CD14-positive monocyte (primary cell): ENCODE measurements at regions not wholly inside any gene's neighbourhood (a gene's known extent, or its start where the extent isn't known, plus 50 kb on each side); places are given as distances from the start of the nearest gene placed in this dataset.

ENCODE experiments used
- DNase-seq, 3 donors: peaks; one replicate each; pipeline ENCODE4 v3.0.0-alpha.2; 2011 to 2022
- H2AFZ ChIP-seq: 2 replicates; pipeline ENCODE4 v1.6.0; 2012; ENCODE audit warnings: mild to moderate bottlenecking, low read depth, low read length, inconsistent platforms; ENCODE audit not compliant: insufficient read depth, poor library complexity, severe bottlenecking
- H3K27ac ChIP-seq, 2 donors: 1 replicate in 1 of 2; 2 replicates in 1 of 2; pipeline ENCODE4 v1.5.1; 2012 to 2013; ENCODE audit warnings: low read length in 2 of 2, control low read depth in 1 of 2, inconsistent platforms in 1 of 2, low read depth in 1 of 2, mild to moderate bottlenecking in 1 of 2
- H3K27me3 ChIP-seq, 2 donors: one replicate each; pipeline versions ENCODE4 v1.6.0 to v1.6.1; 2011 to 2013; ENCODE audit warnings: low read length in 2 of 2; ENCODE audit not compliant: control insufficient read depth in 2 of 2, insufficient read depth in 2 of 2
- H3K36me3 ChIP-seq, 2 donors: replicated peaks in 1 of 2; 1 replicate in 1 of 2; 2 replicates in 1 of 2; pipeline versions ENCODE4 v1.5.1 to v1.6.1; 2012 to 2013; ENCODE audit warnings: low read length in 2 of 2, control low read depth in 1 of 2, inconsistent platforms in 1 of 2, mild to moderate bottlenecking in 1 of 2; ENCODE audit not compliant: insufficient read depth in 2 of 2, control insufficient read depth in 1 of 2
- H3K4me1 ChIP-seq, 2 donors: 1 replicate in 1 of 2; 2 replicates in 1 of 2; pipeline versions ENCODE4 v1.5.1 to v1.6.1; 2012 to 2013; ENCODE audit warnings: low read length in 2 of 2, control low read depth in 1 of 2, inconsistent platforms in 1 of 2, mild to moderate bottlenecking in 1 of 2, moderate library complexity in 1 of 2; ENCODE audit not compliant: insufficient read depth in 2 of 2, control insufficient read depth in 1 of 2
- H3K4me2 ChIP-seq: replicated peaks from 2 replicates; pipeline ENCODE3; 2012; ENCODE audit warnings: low read length, moderate library complexity, mild to moderate bottlenecking; ENCODE audit not compliant: poor library complexity, severe bottlenecking; ENCODE audit errors: extremely low read depth
- H3K4me3 ChIP-seq, 3 experiments: fragments of 200-600 bp in 1 of 3; sonication (generic) in 1 of 3; replicated peaks in 1 of 3; 1 replicate in 2 of 3; 2 replicates in 1 of 3; pipeline ENCODE4 v1.5.1; 2011 to 2013; ENCODE audit warnings: low read length in 3 of 3, mild to moderate bottlenecking in 3 of 3, control low read depth in 2 of 3, low read depth in 2 of 3, inconsistent platforms in 1 of 3, moderate library complexity in 1 of 3
- H3K79me2 ChIP-seq: 2 replicates; pipeline ENCODE4 v1.6.0; 2012; ENCODE audit warnings: mild to moderate bottlenecking, control low read depth, inconsistent platforms, low read length, moderate library complexity; ENCODE audit not compliant: insufficient read depth
- H3K9ac ChIP-seq: 2 replicates; pipeline ENCODE4 v1.6.0; 2017; ENCODE audit warnings: low read length, mild to moderate bottlenecking; ENCODE audit not compliant: insufficient read depth, poor library complexity, severe bottlenecking
- H3K9me3 ChIP-seq, 2 donors: replicated peaks in 1 of 2; 1 replicate in 1 of 2; 2 replicates in 1 of 2; pipeline versions ENCODE4 v1.5.1 to v1.6.1; 2012 to 2013; ENCODE audit warnings: low read length in 2 of 2, control low read depth in 1 of 2; ENCODE audit not compliant: control insufficient read depth in 1 of 2, insufficient read depth in 1 of 2
- H4K20me1 ChIP-seq: 2 replicates; pipeline ENCODE4 v1.6.0; 2012; ENCODE audit warnings: mild to moderate bottlenecking, low read length, control low read depth, moderate library complexity; ENCODE audit not compliant: insufficient read depth
- H3K27ac Mint-ChIP-seq, 7 donors: one replicate each; pipeline ENCODE4 v1.8.0; 2020; ENCODE audit warnings: mild to moderate bottlenecking in 7 of 7, mixed read lengths in 7 of 7, moderate library complexity in 6 of 7, inconsistent platforms in 2 of 7
- H3K27me3 Mint-ChIP-seq, 3 donors: one replicate each; pipeline ENCODE4 v1.8.0; 2021 to 2022; ENCODE audit warnings: low read depth in 3 of 3, mild to moderate bottlenecking in 3 of 3, mixed read lengths in 3 of 3, moderate library complexity in 3 of 3, inconsistent platforms in 1 of 3
- H3K36me3 Mint-ChIP-seq, 2 donors: one replicate each; pipeline ENCODE4 v1.8.0; 2020; ENCODE audit warnings: mixed read lengths in 2 of 2, inconsistent platforms in 1 of 2, mild to moderate bottlenecking in 1 of 2
- H3K4me1 Mint-ChIP-seq: one replicate; pipeline ENCODE4 v1.8.0; 2020; ENCODE audit warnings: mild to moderate bottlenecking, mixed read lengths
- H3K4me3 Mint-ChIP-seq, 2 donors: one replicate each; pipeline ENCODE4 v1.8.0; 2020; ENCODE audit warnings: mild to moderate bottlenecking in 2 of 2, mixed read lengths in 2 of 2, moderate library complexity in 1 of 2
- H3K9me3 Mint-ChIP-seq, 7 donors: one replicate each; pipeline ENCODE4 v1.8.0; 2020 to 2022; ENCODE audit warnings: mixed read lengths in 7 of 7, mild to moderate bottlenecking in 6 of 7, moderate library complexity in 6 of 7, inconsistent platforms in 2 of 7
- WGBS: methylation state at CpG from one replicate; pipeline ENCODE4 v1.1.5; 2013; ENCODE audit warnings: missing lambda C conversion rate; ENCODE audit not compliant: insufficient coverage; 5-methylcytosine and 5-hydroxymethylcytosine counted together
- intact Hi-C, 2 donors: fragments of 100-400 bp; cut with micrococcal nuclease; formaldehyde crosslinking; loops; one replicate each; pipeline versions ENCODE4 v1.15.0 to v1.15.1; 2023
- TF ChIP-seq, protein P1 (sequence below): fragments of 200-600 bp; IDR thresholded peaks from one replicate; pipeline ENCODE4 v1.8.0; 2022; ENCODE audit warnings: antibody characterized with exemption, mild to moderate bottlenecking

GRCh38 chr12:4978737-4979136 is 64.9 kb upstream of the KCNA5 start:
- no peaks in the 10 kb centered on the region for H3K9me3 ChIP-seq
- H3K4me1 Mint-ChIP-seq, result no peaks in the 10 kb centered on the region
- DNase-seq, result no peak
- H3K9ac ChIP-seq, result no peak overlapping the region
- no peaks in the 10 kb centered on the region for H3K79me2 ChIP-seq
- WGBS, result 36% methylated on average over 5 of the region's 6 CpGs
- H4K20me1 ChIP-seq, result no peaks in the 10 kb centered on the region
- no peak overlapping the region for H3K4me3 ChIP-seq
- no peak overlapping the region for H3K4me3 Mint-ChIP-seq
- no peak overlapping the region for H3K4me2 ChIP-seq
- H3K9me3 Mint-ChIP-seq, result no peaks in the 10 kb centered on the region
- no peaks in the 10 kb centered on the region for H3K27me3 ChIP-seq
- no peaks in the 10 kb centered on the region for H3K4me1 ChIP-seq
- H3K36me3 ChIP-seq, result no peaks in the 10 kb centered on the region
- TF ChIP-seq, protein P1, sequence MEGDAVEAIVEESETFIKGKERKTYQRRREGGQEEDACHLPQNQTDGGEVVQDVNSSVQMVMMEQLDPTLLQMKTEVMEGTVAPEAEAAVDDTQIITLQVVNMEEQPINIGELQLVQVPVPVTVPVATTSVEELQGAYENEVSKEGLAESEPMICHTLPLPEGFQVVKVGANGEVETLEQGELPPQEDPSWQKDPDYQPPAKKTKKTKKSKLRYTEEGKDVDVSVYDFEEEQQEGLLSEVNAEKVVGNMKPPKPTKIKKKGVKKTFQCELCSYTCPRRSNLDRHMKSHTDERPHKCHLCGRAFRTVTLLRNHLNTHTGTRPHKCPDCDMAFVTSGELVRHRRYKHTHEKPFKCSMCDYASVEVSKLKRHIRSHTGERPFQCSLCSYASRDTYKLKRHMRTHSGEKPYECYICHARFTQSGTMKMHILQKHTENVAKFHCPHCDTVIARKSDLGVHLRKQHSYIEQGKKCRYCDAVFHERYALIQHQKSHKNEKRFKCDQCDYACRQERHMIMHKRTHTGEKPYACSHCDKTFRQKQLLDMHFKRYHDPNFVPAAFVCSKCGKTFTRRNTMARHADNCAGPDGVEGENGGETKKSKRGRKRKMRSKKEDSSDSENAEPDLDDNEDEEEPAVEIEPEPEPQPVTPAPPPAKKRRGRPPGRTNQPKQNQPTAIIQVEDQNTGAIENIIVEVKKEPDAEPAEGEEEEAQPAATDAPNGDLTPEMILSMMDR, result no peak
- H2AFZ ChIP-seq, result no peak overlapping the region
- H3K27ac Mint-ChIP-seq, result no peak overlapping the region
- intact Hi-C loops, result no loop called here
- H3K36me3 Mint-ChIP-seq, result no peaks in the 10 kb centered on the region
- H3K27ac ChIP-seq, result no peak overlapping the region
- H3K27me3 Mint-ChIP-seq, result peaks cover 11 to 13% (median 12%) of the 10 kb centered on the region in 3 donors

- Histone ChIP-seq H3K27me3 (no peaks in the 10 kb centered on the region), H3K4me3 (no peak overlapping the region), H3K27ac (no peak overlapping the region), H3K79me2 (no peaks in the 10 kb centered on the region), H3K9me3 (no peaks in the 10 kb centered on the region), H3K4me2 (no peak overlapping the region), H3K4me1 (no peaks in the 10 kb centered on the region), H4K20me1 (no peaks in the 10 kb centered on the region), H3K36me3 (no peaks in the 10 kb centered on the region), H3K9ac (no peak overlapping the region), H2AFZ (no peak overlapping the region)
- Mint-ChIP-seq H3K4me1 (no peaks in the 10 kb centered on the region), H3K27ac (no peak overlapping the region), H3K27me3 (peaks cover 11 to 12% (median 11%) of the 10 kb centered on the region in 3 donors), H3K4me3 (no peak overlapping the region), H3K9me3 (no peaks in the 10 kb centered on the region), H3K36me3 (no peaks in the 10 kb centered on the region)
- no peak for DNase-seq
- intact Hi-C loops, result no loop called here
- TF ChIP-seq, protein P1, result no peak
Measured at GRCh38 chr12:4979737-4980136, 63.9 kb upstream of the KCNA5 start.
